ENCODE measurements at regions not wholly inside any gene's neighbourhood (a gene's known extent, or its start where the extent isn't known, plus 50 kb on each side); places are given as distances from the start of the nearest gene placed in this dataset.

DNA sequence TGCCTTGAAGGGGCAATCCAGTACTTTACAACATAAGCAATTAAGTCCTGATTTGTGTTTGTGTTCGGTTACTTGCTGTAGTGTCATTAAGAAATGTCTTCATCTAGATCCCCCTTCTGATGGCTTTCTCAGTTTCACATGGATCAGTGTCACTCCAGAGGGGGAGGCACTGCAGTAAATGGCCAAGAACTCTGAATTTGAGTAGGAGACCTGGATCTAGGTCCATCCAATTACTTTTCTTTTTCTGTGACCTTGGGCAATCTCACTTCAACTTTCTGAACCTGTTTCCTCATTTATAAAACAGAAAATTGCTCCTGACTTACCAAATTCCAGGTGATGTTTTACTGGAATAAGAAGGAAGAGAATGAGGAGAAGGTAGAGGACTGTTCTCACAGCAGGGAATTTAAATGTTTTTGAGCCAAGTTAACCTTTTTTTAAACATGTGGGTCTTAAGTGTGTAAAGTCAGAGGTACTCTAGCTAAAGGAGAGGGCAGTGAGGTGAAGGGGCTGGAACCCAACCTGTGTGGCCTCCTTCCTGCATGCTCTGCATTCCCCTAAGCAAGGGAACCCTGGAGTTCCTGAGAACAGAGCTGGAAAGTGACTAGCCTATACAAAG, 285.5 kb downstream of the HACE1 start:
- no peak for DNase-seq (ENCODE audit: low spot score)

DNA sequence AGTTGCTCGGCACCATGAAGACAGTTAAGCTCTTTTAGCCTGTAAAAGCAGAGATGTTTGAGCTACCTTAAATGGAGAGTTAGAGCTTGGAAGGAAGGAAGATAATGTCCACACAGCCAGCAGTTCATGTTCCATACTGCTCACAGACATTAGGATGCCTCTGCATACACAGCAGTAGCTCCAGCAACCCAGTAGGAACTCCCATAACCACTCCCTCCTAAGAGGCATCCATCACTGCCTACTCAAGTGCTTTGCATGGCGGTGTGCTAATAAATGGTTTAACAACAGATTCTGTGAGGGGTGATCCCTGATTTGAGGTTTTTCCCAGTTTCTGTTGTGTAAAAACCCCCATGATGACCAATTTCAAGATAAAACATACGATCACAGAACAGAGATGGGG, 286.4 kb downstream of the HACE1 start:
- DNase-seq (ENCODE audit: low spot score) = no peak

DNA sequence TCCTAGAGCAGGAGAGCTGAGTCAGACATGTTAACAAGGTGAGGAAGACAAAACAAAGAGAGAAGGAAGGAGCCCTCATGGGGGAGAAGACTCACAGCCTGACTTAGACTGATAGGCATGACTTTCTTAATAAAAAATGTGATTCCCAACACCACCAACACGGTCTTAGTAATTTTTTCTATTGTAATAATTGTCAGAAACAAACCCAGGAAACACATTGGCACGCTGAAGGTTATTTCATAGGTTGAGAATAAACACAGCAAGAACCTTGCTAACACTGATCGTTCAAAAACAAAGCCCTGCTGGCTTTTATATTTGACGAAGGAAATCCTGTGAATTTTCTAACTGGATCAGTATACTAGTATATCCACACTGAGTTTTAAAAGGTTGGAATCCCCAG, 286.8 kb downstream of the HACE1 start:
- DNase-seq (ENCODE audit: low spot score) = no peak

DNA sequence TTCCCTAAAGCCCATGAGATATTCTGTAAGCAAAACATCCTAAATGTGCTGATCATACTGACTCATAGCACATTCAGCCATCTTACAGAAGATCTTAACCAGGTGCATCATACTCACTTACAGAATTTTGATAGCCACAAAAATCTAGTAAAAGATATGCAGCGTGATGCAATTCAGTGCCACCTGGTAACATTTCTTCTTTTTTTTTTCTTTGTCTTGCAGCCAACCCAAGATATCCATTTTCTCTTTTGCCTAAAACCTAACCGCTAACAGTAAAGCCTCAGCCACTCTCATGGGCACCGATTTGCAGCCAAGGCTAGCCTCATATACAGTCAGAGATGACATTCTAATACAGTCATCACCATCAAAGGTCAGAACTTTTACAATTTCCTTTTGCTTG, 293.3 kb downstream of the HACE1 start:
- peak; percentile 34 for DNase-seq (ENCODE audit: low spot score)

DNA sequence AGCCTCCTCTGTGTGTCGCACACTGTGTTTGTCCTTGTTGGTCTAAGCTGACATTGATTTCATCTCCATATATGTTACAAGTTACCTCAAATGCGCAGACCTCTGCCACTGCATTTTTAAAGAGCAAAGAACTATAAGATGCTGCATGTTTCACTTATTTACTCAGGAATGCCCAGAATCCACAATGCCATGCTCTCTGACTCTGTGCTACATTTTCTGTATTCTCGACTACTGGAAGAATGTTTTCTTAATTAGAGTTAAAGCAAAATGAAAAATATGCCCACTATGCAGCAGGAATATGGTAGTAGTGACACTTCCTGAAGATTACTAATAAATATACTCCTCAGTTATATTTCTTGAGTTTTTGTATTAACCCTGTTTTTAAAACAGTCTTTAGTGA, 296.4 kb downstream of the HACE1 start:
- DNase-seq (ENCODE audit: low spot score) = no peak

DNA sequence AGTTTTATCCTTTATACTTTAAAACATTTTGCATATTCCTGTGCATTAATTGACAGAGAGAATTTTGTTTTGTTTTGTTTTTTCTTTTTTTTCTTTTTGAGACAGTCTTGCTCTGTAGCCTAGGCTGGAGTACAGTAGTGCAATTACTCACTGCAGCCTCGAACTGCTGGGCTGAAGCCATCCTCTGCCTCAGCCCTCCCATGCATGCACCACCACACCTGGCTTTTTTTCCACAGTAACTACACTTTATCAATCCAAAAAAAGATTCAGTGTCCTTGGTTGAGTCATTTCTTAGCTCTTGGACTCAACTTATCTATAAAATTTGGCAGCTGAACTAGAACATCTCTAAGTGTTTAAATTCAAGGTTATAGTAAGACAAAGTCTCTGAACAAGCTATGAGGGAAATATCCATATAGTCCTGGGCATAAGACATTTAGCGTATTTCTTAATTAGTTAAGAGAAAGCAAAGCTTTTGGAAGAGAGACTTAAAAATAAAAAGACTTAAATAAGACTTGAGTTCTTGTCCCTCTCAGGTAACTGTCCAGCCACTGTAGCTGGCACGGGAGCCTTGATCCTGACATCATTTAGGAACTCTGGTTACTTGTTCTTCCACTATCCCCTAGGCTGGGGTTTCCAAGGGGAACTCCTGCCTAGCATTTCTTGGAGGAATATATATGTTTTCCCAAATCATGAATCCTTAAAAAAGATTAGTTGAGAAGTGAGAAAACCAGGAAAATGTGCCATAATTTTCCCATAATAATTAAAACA, 300.1 kb downstream of the HACE1 start:
- no peak for DNase-seq (ENCODE audit: low spot score)

DNA sequence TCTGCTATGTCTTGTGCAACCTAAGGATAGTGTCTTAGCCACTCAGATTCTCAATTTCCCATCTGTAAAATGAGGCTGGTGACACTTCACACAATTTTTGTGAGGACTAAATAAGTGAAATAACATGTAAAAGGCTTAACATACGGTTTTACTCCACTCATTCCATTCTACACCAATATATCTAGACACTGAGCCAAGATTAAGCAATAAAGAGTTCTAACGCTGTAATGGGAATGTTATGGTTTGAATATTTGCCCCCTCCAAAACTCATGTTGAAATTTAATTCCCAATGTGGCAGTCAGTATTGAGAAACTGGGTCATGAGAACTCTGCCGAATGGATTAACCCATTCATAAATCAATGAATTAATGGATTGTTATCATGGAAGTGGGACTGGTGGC, 301.0 kb downstream of the HACE1 start:
- no peak for DNase-seq (ENCODE audit: low spot score)

DNA sequence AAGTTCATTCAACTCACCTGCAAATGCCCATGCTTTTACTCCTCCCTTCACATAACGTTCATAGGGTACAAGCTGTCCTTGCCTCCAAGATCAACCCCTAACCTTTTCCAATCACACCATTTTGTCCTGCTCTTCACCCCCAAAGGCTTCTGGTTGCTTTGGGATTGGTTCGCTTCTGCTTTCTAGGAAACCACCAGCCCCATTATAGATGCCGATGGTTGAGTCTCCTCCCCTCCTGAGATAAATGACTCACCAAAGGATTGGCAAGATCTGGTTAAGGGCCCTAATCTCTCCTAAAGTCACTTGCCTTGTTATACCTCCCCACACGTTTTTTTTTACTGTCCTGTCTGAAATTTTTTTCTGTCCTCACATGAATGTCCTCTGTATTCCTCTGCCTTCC, 311.4 kb downstream of the HACE1 start:
- no peak for DNase-seq (ENCODE audit: low spot score)

DNA sequence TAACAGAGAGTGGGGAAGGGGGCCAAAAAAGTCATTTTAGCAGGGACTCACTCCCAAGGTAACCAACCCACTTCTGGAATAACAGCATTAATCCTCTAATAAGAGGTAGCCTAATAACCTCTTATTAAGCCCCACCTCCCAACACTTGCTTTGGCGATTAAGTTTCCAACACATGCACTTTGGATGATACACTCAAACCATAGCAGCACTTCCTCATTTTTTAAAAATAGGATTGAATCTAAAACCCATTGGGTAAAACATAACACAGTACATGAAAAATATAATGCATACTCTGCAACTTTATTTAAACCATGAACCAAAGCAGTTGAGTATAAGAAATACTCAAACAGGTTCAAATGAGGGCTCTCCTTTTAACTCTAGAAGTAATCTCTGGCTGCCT, 318.3 kb downstream of the HACE1 start:
- DNase-seq (ENCODE audit: low spot score) = no peak

DNA sequence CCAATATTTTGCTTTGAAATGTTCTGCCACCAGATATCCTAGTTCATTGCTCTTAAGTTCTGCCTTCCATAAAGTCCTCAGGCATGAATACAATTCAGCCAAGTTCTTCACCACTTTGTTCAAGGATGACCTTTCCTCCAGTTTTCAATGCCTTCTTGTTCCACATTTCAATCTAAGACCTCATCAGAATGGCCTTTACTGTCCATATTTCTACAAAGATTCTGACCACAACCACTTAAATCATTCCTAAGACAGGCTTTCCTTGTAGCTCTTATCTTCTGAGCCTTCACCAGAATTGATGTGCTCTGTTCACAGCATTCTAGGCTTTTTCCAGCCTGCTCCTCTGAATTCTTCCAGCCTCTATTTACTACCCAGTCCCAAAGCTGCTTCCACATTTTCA, 319.0 kb downstream of the HACE1 start:
- DNase-seq (ENCODE audit: low spot score) = peak; percentile 64

DNA sequence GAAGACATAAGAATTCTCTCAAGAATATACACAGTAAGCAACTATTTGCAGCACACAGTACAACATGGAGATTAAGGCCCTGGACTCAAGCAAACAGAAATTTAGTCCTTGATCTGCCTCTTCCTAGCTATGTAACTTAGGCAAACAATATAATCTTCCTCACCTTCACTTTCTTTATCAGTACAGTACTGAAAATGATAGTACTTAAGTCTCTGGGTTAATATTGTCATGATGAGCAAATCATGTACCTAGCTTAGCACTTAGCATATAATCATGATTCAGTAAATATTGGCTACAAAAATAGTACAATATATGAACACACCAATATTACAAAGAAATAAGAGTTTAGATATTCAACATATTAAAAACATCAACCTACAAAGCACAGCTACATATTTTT, 320.5 kb downstream of the HACE1 start:
- no peak for DNase-seq (ENCODE audit: low spot score)

DNA sequence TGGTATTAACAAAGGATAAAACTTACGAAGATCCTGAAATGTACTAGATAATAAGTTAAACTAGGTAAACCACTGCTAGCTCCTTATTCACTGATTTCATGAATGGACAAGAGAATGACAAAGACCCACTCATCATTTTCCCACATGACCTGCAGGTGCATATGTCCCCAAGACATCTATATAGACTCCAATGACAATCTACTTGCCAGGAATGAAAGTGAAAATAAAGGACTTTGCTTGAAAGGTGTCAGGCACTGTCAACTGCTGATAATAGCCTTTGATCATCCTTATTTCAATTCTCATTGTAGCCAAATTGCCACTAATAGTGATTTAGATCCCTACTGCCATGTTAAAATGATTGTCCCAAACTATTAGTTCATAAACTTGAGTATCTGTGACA, 321.8 kb downstream of the HACE1 start:
- no peak for DNase-seq (ENCODE audit: low spot score)

DNA sequence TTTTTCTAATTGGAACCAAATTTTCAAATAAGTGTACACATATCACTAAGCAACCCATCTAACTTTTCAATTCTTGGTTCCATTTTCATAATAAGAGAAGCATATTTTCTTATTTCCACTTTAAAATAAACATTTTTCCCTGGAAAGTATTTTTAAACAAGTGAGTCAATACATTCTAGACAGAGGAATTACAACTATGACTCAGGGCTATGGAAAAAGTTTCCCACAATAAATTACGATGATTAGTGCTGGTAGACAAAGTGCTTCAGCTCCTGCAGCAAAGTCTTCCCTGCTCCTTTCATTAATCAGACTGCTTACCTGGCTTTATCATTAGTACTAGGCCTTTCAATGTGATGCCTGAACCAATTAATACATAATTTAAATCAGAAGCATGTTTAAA, 322.5 kb downstream of the HACE1 start:
- peak; percentile 90 for DNase-seq (ENCODE audit: low spot score)

DNA sequence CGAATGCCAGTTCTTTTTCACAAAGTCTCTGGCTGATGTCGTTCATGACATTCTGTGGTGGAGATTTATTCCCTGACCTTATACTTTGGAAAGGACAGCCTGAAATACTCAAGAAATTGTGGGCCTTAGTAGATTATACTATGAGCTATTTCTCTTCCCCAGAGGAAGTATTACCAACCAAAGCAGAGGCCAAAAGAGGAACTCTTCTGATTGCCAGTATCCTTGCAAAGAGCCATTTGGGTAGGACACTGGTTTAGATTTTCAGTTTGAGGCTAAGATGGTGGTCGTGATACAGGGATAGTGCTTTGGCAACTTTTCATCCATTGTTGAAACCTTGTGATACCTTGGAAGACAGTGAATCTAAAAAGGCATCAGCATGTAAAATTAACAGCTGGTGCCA, 327.3 kb downstream of the HACE1 start:
- no peak for DNase-seq (ENCODE audit: low spot score)

DNA sequence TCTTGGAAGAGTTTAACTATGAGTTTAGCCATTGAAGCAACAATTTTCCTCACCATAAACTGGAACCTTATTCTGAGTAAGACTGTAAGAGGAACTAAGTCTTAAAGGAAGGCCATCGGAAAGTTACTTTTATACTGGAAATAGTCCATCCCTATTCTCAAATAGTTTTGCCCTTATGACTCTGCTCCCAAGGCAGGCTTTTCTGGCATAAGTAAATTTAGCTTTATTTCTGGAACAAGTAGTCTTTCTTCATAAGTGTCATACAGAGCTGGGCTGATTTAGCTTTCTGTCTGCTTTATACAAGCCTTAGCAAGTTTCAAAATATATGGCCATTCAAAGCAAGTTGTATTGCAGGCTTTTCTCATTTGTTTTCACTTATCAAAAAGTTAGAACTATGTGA, 328.1 kb downstream of the HACE1 start:
- DNase-seq (ENCODE audit: low spot score) = no peak

DNA sequence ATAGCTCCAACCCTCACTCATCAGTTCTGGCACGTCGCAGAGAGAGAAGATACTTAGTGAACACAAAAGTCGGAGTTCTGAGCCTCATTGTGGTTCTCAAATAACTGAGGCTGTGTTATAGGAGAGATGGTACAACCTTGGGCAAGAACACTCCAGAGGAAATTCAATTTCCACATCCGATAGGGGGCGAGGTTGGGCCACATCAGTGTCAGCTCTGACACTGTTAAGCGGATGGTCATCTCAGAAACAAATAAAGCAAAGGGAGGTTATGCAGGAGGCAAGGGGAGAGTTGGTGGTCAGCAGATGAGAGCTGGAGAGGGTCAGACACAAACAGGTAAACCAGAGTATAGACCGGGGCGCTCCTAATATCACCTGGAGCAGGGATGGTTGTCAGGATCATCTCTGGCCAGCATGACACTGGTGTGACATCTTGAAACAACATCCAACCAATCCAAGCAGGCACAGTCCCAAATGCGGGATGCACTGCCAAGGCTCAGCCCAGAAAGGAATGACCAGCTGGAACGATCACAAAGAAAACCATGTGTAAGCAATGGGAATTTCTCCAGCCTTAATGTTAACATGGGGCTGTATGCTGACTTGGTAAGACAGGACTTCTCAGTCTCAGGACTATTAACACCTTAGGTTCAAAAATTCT, 331.8 kb downstream of the HACE1 start:
- peak; percentile 38 for DNase-seq (ENCODE audit: low spot score)

DNA sequence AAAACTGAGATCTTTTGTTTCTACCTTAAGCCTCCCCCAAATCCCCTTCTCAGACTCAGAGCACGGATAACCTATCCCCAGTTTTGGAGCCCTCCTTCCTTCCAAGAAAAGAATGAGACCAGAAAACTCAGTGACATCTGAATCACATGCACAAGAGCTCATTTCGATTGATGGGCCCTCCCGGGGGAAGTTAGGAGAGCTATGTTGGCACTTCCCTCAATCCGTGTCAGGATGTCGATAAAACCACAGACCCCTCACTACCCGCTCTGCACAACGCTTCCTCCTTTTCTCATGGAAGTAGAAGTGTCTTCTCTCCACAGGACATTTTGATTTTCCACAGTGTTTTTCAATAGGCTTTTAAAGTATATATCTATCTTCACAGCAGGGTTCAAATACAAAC, 332.4 kb downstream of the HACE1 start:
- no peak for DNase-seq (ENCODE audit: low spot score)

DNA sequence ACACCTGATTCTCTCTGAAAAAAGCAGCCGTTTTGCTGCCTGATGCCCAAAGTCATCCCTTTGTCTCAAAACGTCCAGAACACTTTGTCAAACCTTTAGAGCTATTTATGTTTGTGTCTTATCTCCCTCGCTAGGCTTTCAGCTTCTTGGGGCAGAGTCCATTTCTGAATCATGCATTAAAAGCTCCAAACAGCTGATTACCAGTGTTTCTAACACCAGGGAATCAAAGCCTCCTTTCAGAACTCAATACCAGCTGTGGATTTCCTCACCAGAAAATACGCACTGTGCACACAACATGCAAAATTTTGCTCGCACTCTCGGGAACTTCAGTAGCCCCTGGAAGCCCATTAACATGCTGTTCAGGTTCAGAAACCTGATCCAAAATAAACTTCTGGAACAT, 333.3 kb downstream of the HACE1 start:
- DNase-seq (ENCODE audit: low spot score) = no peak

DNA sequence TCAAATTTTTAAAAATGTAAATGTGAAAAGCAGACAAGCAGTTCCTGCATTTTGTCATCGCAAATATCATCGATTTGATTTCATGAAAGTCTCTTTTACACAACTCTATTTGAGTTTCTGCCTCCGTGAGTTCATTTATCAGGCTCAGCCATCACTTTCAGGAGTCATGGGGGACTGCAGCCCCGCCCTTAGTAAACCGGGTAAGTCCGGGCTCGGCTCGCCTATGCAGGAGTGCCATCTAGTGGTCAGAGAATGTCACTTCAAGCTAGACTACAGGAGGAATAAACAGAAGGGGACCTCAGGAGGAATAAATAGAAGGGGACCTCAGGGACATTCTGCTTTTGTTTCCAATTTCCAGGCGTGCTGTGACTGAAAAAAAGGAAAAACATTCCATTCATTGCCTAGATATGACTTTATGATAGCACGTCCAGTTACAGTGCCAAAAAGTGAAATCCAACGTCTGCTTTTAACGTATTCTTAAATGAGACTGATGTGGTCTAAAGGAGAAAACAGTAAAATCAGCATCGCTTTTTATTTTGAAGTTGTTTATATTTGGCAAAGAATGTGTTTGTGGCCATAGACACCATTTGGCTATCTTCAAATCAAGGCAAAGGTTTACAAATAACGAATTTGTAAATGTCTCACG, 333.9 kb downstream of the HACE1 start:
- DNase-seq (ENCODE audit: low spot score) = peak; percentile 69

DNA sequence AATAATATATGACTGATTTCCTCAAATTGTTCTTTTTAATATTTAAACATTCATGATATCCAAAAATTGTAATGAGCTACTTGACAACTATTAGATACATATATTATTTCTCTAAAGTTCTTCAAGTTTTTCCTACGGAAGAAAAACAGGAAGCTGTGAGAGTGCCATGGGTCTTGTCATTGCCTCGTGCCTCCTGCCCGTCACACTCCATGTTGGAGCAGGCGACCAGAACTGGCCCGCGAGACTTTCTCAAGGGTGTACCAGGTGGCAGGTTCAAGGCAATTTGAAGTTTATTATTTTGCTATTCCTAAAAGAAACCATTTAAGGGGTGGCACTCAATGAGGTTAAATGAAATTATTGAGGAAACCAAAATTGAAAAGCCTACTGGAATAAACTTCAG, 337.2 kb downstream of the HACE1 start:
- DNase-seq (ENCODE audit: low spot score) = no peak

DNA sequence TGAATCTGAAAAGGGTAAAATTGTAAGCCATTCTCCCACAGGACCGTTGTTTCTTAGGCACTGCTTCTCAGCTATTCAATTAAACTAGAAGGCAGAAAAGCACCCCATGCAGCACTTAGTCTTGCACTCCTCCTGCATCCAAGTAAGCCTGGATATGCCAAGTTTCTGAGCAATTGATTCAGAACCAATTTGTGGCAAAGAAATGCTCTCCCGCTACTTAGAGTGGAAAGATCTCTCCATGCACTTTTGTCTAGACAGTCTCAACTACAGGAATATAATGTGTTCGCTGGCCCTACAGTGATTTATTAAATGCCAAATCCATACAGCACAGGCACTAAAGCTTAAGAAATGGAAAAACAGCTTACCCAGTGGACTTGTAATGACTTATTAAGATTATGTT, 338.5 kb downstream of the HACE1 start:
- DNase-seq (ENCODE audit: low spot score) = no peak

DNA sequence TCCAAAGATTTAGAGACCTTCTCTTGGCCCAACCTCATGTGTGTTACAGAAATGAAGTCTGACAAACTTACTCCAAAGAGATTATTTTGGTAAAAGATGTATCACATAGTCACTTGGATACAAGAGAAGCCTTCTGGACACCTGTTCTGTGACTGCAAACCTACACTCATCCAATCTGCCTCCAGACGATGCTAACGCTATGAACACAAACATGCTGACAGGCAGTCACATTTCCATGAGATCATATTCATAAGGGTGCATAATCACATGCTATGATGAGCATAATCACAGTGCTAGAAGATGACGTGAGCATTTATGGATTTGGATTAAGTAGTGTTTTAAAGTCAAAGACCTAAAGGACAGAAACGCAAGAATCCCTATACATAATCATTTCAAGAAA, 340.2 kb downstream of the HACE1 start:
- DNase-seq (ENCODE audit: low spot score) = no peak

DNA sequence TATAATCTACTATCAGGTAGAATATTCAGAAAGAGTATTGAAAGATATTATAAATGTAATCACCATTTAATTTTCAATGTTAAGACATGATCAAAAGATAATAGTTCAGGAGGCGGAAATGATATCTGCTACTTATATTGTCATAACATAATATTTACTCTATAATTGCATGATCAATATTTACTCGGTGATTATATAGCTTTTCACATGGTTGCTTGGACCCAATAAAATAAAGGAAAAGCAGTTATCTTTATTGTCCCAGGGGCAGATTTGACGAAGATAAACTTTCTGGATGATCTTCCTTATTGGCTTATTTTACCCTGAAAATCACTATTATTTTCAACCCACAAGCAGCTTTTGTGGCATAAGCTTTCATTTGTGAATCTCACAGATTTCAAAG, 350.4 kb downstream of the HACE1 start:
- no peak for DNase-seq (ENCODE audit: low spot score)
